OCI-LY3 (cell line): ENCODE measurements at regions not wholly inside any gene's neighbourhood (a gene's known extent, or its start where the extent isn't known, plus 50 kb on each side); places are given as distances from the start of the nearest gene placed in this dataset.

Experiments
- CTCF ChIP-seq: fragments of 200-600, 300-600 bp; sonication (generic); IDR thresholded peaks from 2 replicates; pipeline ENCODE4 v1.5.1; 2014; ENCODE audit warnings: antibody characterized with exemption, low read length, low read depth
- EZH2phosphoT487 ChIP-seq: fragments of 200-600 bp; shearing (Covaris generic); IDR thresholded peaks from 2 replicates; pipeline ENCODE4 v1.6.1; 2018; ENCODE audit warnings: antibody characterized with exemption, mixed run types, low read depth

- TF ChIP-seq CTCF (no peak), EZH2phosphoT487 (no peak)
These were observed 460.8 kb upstream of the CFAP20DC start for GRCh38 chr3:59510576-59510975.
